Fibroblast of mammary gland (primary cell): ENCODE measurements at regions not wholly inside any gene's neighbourhood (a gene's known extent, or its start where the extent isn't known, plus 50 kb on each side); places are given as distances from the start of the nearest gene placed in this dataset.

Experiments used
- DNase-seq: peaks from one replicate; pipeline ENCODE4 v3.0.0-alpha.2; 2010; ENCODE audit warnings: low read depth
- H3K4me3 ChIP-seq: 2 replicates; pipeline ENCODE4 v1.5.1; 2011; ENCODE audit warnings: low read depth, mild to moderate bottlenecking, low read length, moderate library complexity; ENCODE audit not compliant: control insufficient read depth
- CTCF ChIP-seq: conservative IDR thresholded peaks from 2 replicates; pipeline ENCODE4 v1.5.1; 2011; ENCODE audit warnings: low read depth, low read length, inconsistent platforms; ENCODE audit not compliant: control insufficient read depth, insufficient read depth

- peak; percentile 40 for DNase-seq
- TF ChIP-seq CTCF: no peak
These were observed 107.9 kb upstream of the FAM180A start for GRCh38 chr7:135856356-135857144.

GRCh38 chr7:135855846-135856245 is 107.2 kb upstream of the FAM180A start:
- DNase-seq: peak; percentile 41
- no peak for TF ChIP-seq CTCF
- H3K4me3 ChIP-seq: no peak overlapping the region

More at GRCh38 chr7:135856356-135857144, 107.9 kb upstream of the FAM180A start:
- H3K4me3 ChIP-seq: no peak overlapping the region

GRCh38 chr7:135853499-135853898 is 104.9 kb upstream of the FAM180A start:
- no peak for TF ChIP-seq CTCF
- peak; percentile 15 for DNase-seq
- no peak overlapping the region for H3K4me3 ChIP-seq

- no peak overlapping the region for H3K4me3 ChIP-seq
- no peak for TF ChIP-seq CTCF
- no peak for DNase-seq
These were observed 104.4 kb upstream of the FAM180A start for GRCh38 chr7:135853008-135853407.

- H3K4me3 ChIP-seq: no peak overlapping the region
- no peak for DNase-seq
- TF ChIP-seq CTCF: no peak
These were observed 98.6 kb upstream of the FAM180A start for GRCh38 chr7:135847242-135847641.

- DNase-seq: no peak
- no peak for TF ChIP-seq CTCF
- H3K4me3 ChIP-seq: no peak overlapping the region
These were observed 97.7 kb upstream of the FAM180A start for GRCh38 chr7:135846339-135846738.
